IPS-20b (cell line): ENCODE measurements at regions not wholly inside any gene's neighbourhood (a gene's known extent, or its start where the extent isn't known, plus 50 kb on each side); places are given as distances from the start of the nearest gene placed in this dataset.
"Not testable (repeated sequence)": the region's sequence is repeated elsewhere in the genome, so short reads cannot be mapped to it uniquely, and the experiment has no call there.

Experiments used
- H3K27ac ChIP-seq: one replicate; pipeline ENCODE4 v1.5.1; 2013; ENCODE audit warnings: low read length
- H3K27me3 ChIP-seq: 2 replicates; pipeline ENCODE4 v1.6.1; 2013; ENCODE audit warnings: mild to moderate bottlenecking, low read length, inconsistent platforms; ENCODE audit not compliant: insufficient read depth
- H3K36me3 ChIP-seq: 2 replicates; pipeline ENCODE4 v1.6.1; 2013; ENCODE audit warnings: low read depth, mild to moderate bottlenecking, inconsistent platforms, low read length, moderate library complexity; ENCODE audit not compliant: insufficient read depth
- H3K4me1 ChIP-seq: 2 replicates; pipeline ENCODE4 v1.6.1; 2013; ENCODE audit warnings: mild to moderate bottlenecking, control low read depth, inconsistent platforms, low read length, moderate library complexity; ENCODE audit not compliant: insufficient read depth
- H3K4me3 ChIP-seq: 2 replicates; pipeline ENCODE4 v1.5.1; 2013; ENCODE audit warnings: mild to moderate bottlenecking, low read length, inconsistent platforms
- H3K9ac ChIP-seq: 2 replicates; pipeline ENCODE4 v1.6.1; 2013; ENCODE audit warnings: low read depth, mild to moderate bottlenecking, inconsistent platforms, low read length, moderate library complexity
- H3K9me3 ChIP-seq: 2 replicates; pipeline ENCODE4 v1.6.1; 2013; ENCODE audit warnings: mild to moderate bottlenecking, low read depth, low read length, inconsistent platforms; ENCODE audit not compliant: insufficient read depth

DNA sequence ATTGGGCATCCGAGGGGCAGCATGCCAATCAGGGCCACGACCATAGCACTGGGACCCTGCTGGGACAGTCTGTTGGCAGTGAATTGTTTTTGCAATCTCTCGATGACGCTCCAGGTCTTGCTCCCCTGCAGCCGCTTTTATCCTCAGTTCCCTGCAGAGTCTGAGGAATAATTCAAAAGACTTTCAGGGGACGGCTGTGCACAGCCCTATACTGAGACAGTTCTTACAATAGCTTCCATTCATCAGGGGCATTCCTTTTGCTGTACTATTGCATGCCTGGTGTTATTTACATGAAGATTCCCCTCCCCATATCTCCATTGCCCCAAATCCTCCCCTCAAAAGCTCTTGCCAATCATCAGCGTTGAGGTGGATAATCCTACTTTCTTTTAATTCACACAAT lies 163.3 kb upstream of the WWC1 start:
- H3K4me3 ChIP-seq: no peak overlapping the region
- no peaks in the 10 kb centered on the region for H3K27me3 ChIP-seq

DNA sequence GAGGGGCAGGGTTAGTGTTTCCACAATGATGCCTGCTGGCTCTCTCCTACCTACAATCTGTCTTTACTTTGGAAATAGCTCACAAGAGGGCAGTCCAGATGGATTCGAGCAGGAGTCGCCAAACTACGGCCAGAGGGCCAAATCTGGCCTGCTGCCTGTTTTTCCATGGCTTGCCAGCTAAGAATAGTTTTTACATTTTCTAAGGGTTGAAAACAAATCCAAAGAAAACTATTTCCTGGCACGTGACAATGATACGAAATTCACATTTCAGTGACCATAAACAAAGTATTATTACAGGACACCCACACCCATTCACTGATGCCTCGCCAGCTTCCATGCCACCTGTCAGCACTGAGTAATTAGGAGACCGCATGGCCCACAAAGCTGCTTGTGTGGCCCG lies 162.9 kb upstream of the WWC1 start:
- Histone ChIP-seq H3K9ac (no peak overlapping the region), H3K4me3 (no peak overlapping the region), H3K4me1 (peaks cover 6% of the 10 kb centered on the region; the same call in 1 of the 2 replicates), H3K36me3 (no peaks in the 10 kb centered on the region), H3K27me3 (no peaks in the 10 kb centered on the region), H3K9me3 (no peaks in the 10 kb centered on the region), H3K27ac (no peak overlapping the region)

More for the DNA sequence above, 163.3 kb upstream of the WWC1 start:
- Histone ChIP-seq H3K27ac (no peak overlapping the region), H3K9me3 (no peaks in the 10 kb centered on the region), H3K9ac (no peak overlapping the region), H3K36me3 (no peaks in the 10 kb centered on the region), H3K4me1 (peaks cover 6% of the 10 kb centered on the region; the same call in 1 of the 2 replicates)

GRCh38 chr5:168131519-168131918 lies 159.9 kb upstream of the WWC1 start:
- H3K4me3 ChIP-seq: no peak overlapping the region
- H3K9me3 ChIP-seq: no peaks in the 10 kb centered on the region
- H3K27me3 ChIP-seq: no peaks in the 10 kb centered on the region
- H3K4me1 ChIP-seq: peaks cover 6% of the 10 kb centered on the region; the same call in 1 of the 2 replicates
- no peak overlapping the region for H3K9ac ChIP-seq
- no peaks in the 10 kb centered on the region for H3K36me3 ChIP-seq
- H3K27ac ChIP-seq: no peak overlapping the region

- no peak overlapping the region for H3K4me3 ChIP-seq
- H3K9ac ChIP-seq: no peak overlapping the region
- H3K4me1 ChIP-seq: peaks cover 12% of the 10 kb centered on the region; the same call in 1 of the 2 replicates
- H3K9me3 ChIP-seq: no peaks in the 10 kb centered on the region
- H3K27me3 ChIP-seq: no peaks in the 10 kb centered on the region
- no peaks in the 10 kb centered on the region for H3K36me3 ChIP-seq
- no peak overlapping the region for H3K27ac ChIP-seq
Observed at GRCh38 chr5:168132241-168132641, 159.2 kb upstream of the WWC1 start.

DNA sequence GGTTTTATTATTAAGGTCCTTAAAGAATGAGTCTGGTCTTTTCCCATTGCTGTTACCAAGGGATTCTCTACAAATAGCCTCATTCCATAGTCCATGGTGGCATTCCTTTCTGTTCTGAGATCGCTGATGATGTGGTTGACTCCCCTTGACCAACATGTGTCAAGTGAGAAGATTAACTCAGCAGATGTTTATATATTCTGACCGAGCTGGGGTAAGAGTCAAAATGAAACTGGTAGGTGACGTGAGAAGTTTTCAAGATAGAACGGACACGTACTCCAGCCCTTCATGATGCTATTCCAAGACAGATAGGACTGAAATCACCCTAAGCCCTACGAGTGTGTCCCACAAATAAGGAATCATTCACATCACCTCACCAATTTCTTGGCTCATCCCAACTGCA lies 155.5 kb upstream of the WWC1 start:
- Histone ChIP-seq H3K9me3 (no peaks in the 10 kb centered on the region), H3K36me3 (no peaks in the 10 kb centered on the region), H3K9ac (no peak overlapping the region), H3K27ac (no peak overlapping the region), H3K27me3 (no peaks in the 10 kb centered on the region), H3K4me1 (peaks cover 10% of the 10 kb centered on the region; the same call in 1 of the 2 replicates), H3K4me3 (no peak overlapping the region)

GRCh38 chr5:168136340-168136739 lies 155.1 kb upstream of the WWC1 start:
- H3K27me3 ChIP-seq: no peaks in the 10 kb centered on the region
- H3K9ac ChIP-seq: no peak overlapping the region
- H3K36me3 ChIP-seq: no peaks in the 10 kb centered on the region
- no peak overlapping the region for H3K27ac ChIP-seq
- peaks cover 10% of the 10 kb centered on the region; the same call in 1 of the 2 replicates for H3K4me1 ChIP-seq
- no peak overlapping the region for H3K4me3 ChIP-seq
- H3K9me3 ChIP-seq: no peaks in the 10 kb centered on the region

DNA sequence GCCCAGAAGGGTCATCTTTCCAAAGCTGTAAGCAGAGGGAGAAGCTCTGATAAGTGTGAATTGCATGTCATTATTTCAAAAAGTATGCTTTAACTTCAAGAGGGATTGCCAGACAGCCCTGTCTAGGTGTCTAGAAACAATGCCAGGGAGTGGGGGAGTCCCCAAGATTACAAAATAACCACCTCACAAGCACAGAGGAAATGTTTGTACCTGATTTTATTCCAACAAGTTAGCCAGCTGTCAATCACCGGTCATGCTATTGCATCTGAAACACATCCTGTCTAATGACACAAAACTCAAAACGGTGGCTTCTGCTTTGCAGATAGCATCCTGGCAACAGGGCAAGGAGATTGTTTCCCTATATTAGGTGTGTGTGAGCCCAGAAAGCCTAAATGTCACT lies 154.2 kb upstream of the WWC1 start:
- Histone ChIP-seq H3K9me3 (no peaks in the 10 kb centered on the region), H3K36me3 (no peaks in the 10 kb centered on the region), H3K27ac (no peak overlapping the region), H3K9ac (no peak overlapping the region), H3K4me3 (no peak overlapping the region), H3K4me1 (peaks cover 10% of the 10 kb centered on the region; the same call in 1 of the 2 replicates), H3K27me3 (no peaks in the 10 kb centered on the region)

GRCh38 chr5:168140241-168140640 lies 151.2 kb upstream of the WWC1 start:
- no peaks in the 10 kb centered on the region for H3K36me3 ChIP-seq
- no peak overlapping the region for H3K9ac ChIP-seq
- no peak overlapping the region for H3K27ac ChIP-seq
- no peak overlapping the region for H3K4me3 ChIP-seq
- H3K27me3 ChIP-seq: no peaks in the 10 kb centered on the region
- H3K9me3 ChIP-seq: no peaks in the 10 kb centered on the region
- H3K4me1 ChIP-seq: peaks cover 10% of the 10 kb centered on the region; the same call in 1 of the 2 replicates

GRCh38 chr5:168142402-168142801 lies 149.0 kb upstream of the WWC1 start:
- Histone ChIP-seq H3K9ac (no peak overlapping the region), H3K4me1 (peaks cover 6% of the 10 kb centered on the region), H3K27ac (no peak overlapping the region), H3K4me3 (no peak overlapping the region), H3K9me3 (no peaks in the 10 kb centered on the region), H3K27me3 (no peaks in the 10 kb centered on the region), H3K36me3 (no peaks in the 10 kb centered on the region)

- not testable (repeated sequence) for H3K27ac ChIP-seq, H3K9me3 ChIP-seq, H3K4me3 ChIP-seq, H3K27me3 ChIP-seq, H3K9ac ChIP-seq, H3K36me3 ChIP-seq
- H3K4me1 ChIP-seq: peaks cover 13% of the 10 kb centered on the region
Observed at GRCh38 chr5:168143521-168143920, 147.9 kb upstream of the WWC1 start.

DNA sequence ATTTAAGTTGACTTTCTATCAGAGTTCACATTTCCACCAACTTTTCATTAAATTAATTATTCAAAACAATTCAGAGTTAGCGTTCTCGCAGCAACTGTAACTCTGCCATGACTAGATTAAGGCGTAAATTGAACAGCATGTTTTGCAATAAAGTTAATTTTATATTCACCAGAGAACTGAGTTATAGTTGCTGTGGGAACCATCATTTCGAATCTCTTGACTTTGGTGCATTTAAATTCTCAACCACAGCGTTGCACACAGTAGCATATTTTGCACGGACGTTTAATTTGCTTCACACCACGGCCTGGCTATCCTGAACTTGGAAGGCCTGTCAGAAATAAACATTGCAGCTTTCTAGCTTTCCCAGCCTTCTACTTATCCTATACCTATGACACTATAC lies 144.3 kb upstream of the WWC1 start:
- no peaks in the 10 kb centered on the region for H3K27me3 ChIP-seq

GRCh38 chr5:168147568-168148360 lies 143.7 kb upstream of the WWC1 start:
- Histone ChIP-seq H3K36me3 (no peaks in the 10 kb centered on the region), H3K4me1 (peaks cover 13% of the 10 kb centered on the region), H3K9ac (no peak overlapping the region), H3K9me3 (no peaks in the 10 kb centered on the region), H3K27ac (no peak overlapping the region), H3K27me3 (no peaks in the 10 kb centered on the region), H3K4me3 (no peak overlapping the region)

More for the DNA sequence above, 144.3 kb upstream of the WWC1 start:
- Histone ChIP-seq H3K4me3 (no peak overlapping the region), H3K9ac (no peak overlapping the region), H3K27ac (no peak overlapping the region), H3K4me1 (peaks cover 13% of the 10 kb centered on the region), H3K9me3 (no peaks in the 10 kb centered on the region), H3K36me3 (no peaks in the 10 kb centered on the region)
